Mesenchymal stem cell (in vitro differentiated cells and primary cell): ENCODE measurements at regions not wholly inside any gene's neighbourhood (a gene's known extent, or its start where the extent isn't known, plus 50 kb on each side); places are given as distances from the start of the nearest gene placed in this dataset.
"Not testable (repeated sequence)": the region's sequence is repeated elsewhere in the genome, so short reads cannot be mapped to it uniquely, and the experiment has no call there.

ENCODE experiments used
- DNase-seq: peaks from one replicate; pipeline ENCODE4 v3.0.0-alpha.2; 2013
- H2AFZ ChIP-seq: one replicate; pipeline ENCODE4 v1.6.1; 2013; ENCODE audit warnings: low read depth, mild to moderate bottlenecking, control low read depth, inconsistent platforms, low read length, moderate library complexity
- H2AK5ac ChIP-seq: 2 replicates; pipeline ENCODE4 v1.6.1; 2013; ENCODE audit warnings: low read length, moderate library complexity, mild to moderate bottlenecking, inconsistent platforms; ENCODE audit not compliant: severe bottlenecking
- H2BK120ac ChIP-seq: one replicate; pipeline ENCODE4 v1.6.1; 2013; ENCODE audit warnings: low read depth, mild to moderate bottlenecking, inconsistent platforms, low read length, moderate library complexity
- H2BK12ac ChIP-seq, 2 experiments: one replicate each; pipeline ENCODE4 v1.6.1; 2013; ENCODE audit warnings: inconsistent platforms in 2 of 2, low read length in 2 of 2, mild to moderate bottlenecking in 2 of 2, moderate library complexity in 2 of 2, control low read depth in 1 of 2
- H2BK15ac ChIP-seq: one replicate; pipeline ENCODE4 v1.6.1; 2013; ENCODE audit warnings: mild to moderate bottlenecking, low read depth, inconsistent platforms; ENCODE audit not compliant: poor library complexity, severe bottlenecking
- H2BK5ac ChIP-seq: 2 replicates; pipeline ENCODE4 v1.6.1; 2013; ENCODE audit warnings: low read depth, mild to moderate bottlenecking, low read length, control low read depth, inconsistent platforms; ENCODE audit not compliant: poor library complexity, severe bottlenecking
- H3K14ac ChIP-seq, 2 experiments: one replicate each; pipeline ENCODE4 v1.6.1; 2013; ENCODE audit warnings: inconsistent platforms in 2 of 2, low read length in 2 of 2, control low read depth in 1 of 2, mild to moderate bottlenecking in 1 of 2, moderate library complexity in 1 of 2
- H3K18ac ChIP-seq, 2 experiments: one replicate each; pipeline ENCODE4 v1.6.1; 2013; ENCODE audit warnings: inconsistent platforms in 2 of 2, low read length in 2 of 2, control low read depth in 1 of 2, low read depth in 1 of 2, mild to moderate bottlenecking in 1 of 2
- H3K23ac ChIP-seq, 2 experiments: one replicate each; pipeline ENCODE4 v1.6.1; 2013; ENCODE audit warnings: inconsistent platforms in 2 of 2, low read length in 2 of 2, mild to moderate bottlenecking in 2 of 2, moderate library complexity in 2 of 2, control low read depth in 1 of 2
- H3K27ac ChIP-seq: 2 replicates; pipeline ENCODE4 v1.5.1; 2013; ENCODE audit warnings: mild to moderate bottlenecking, moderate library complexity, low read length, control low read depth, inconsistent platforms; ENCODE audit not compliant: poor library complexity, severe bottlenecking
- H3K27me3 ChIP-seq, 2 experiments: 2 replicates each; pipeline versions ENCODE4 v1.6.1 to v1.7.0; 2013; ENCODE audit warnings: low read length in 2 of 2, mild to moderate bottlenecking in 2 of 2, moderate library complexity in 2 of 2, control low read depth in 1 of 2, inconsistent platforms in 1 of 2; ENCODE audit not compliant: control insufficient read depth in 1 of 2, insufficient read depth in 1 of 2
- H3K36me3 ChIP-seq, 2 experiments: 2 replicates each; pipeline versions ENCODE4 v1.6.1 to v1.7.0; 2013; ENCODE audit warnings: low read length in 2 of 2, control low read depth in 1 of 2, inconsistent platforms in 1 of 2, low read depth in 1 of 2, mild to moderate bottlenecking in 1 of 2; ENCODE audit not compliant: insufficient read depth in 2 of 2, control insufficient read depth in 1 of 2
- H3K4ac ChIP-seq, 2 experiments: one replicate each; pipeline ENCODE4 v1.6.1; 2013; ENCODE audit warnings: inconsistent platforms in 2 of 2, low read length in 2 of 2, mild to moderate bottlenecking in 2 of 2, moderate library complexity in 2 of 2, control low read depth in 1 of 2, low read depth in 1 of 2
- H3K4me1 ChIP-seq: 2 replicates; pipeline ENCODE4 v1.6.1; 2013; ENCODE audit warnings: low read depth, low read length, control low read depth; ENCODE audit not compliant: control insufficient read depth, insufficient read depth
- H3K4me2 ChIP-seq: 2 replicates; pipeline ENCODE4 v1.6.1; 2013; ENCODE audit warnings: low read length, mild to moderate bottlenecking, inconsistent platforms; ENCODE audit not compliant: poor library complexity, severe bottlenecking
- H3K4me3 ChIP-seq, 2 experiments: 2 replicates each; pipeline versions ENCODE4 v1.5.1 to v1.7.0; 2013; ENCODE audit warnings: low read length in 2 of 2, mild to moderate bottlenecking in 2 of 2, control low read depth in 1 of 2, low read depth in 1 of 2; ENCODE audit not compliant: insufficient read depth in 1 of 2
- H3K79me1 ChIP-seq: replicated peaks from 2 replicates; pipeline ENCODE4 v1.6.1; 2013; ENCODE audit warnings: mild to moderate bottlenecking, control low read depth, low read length, inconsistent platforms; ENCODE audit not compliant: poor library complexity, severe bottlenecking
- H3K9ac ChIP-seq: 2 replicates; pipeline ENCODE4 v1.7.0; 2013; ENCODE audit warnings: mild to moderate bottlenecking, low read length, moderate library complexity
- H3K9me3 ChIP-seq: 2 replicates; pipeline ENCODE4 v1.7.0; 2013; ENCODE audit warnings: mild to moderate bottlenecking, low read length; ENCODE audit not compliant: control insufficient read depth
- H4K8ac ChIP-seq: one replicate; pipeline ENCODE4 v1.6.1; 2013; ENCODE audit warnings: inconsistent platforms, mild to moderate bottlenecking, low read length, moderate library complexity
- H4K91ac ChIP-seq: one replicate; pipeline ENCODE4 v1.6.1; 2013; ENCODE audit warnings: mild to moderate bottlenecking, low read length, inconsistent platforms
- WGBS: methylation state at CpG from one replicate; pipeline ENCODE4 v1.1.7; 2013; ENCODE audit warnings: mixed read lengths; 5-methylcytosine and 5-hydroxymethylcytosine counted together

DNA sequence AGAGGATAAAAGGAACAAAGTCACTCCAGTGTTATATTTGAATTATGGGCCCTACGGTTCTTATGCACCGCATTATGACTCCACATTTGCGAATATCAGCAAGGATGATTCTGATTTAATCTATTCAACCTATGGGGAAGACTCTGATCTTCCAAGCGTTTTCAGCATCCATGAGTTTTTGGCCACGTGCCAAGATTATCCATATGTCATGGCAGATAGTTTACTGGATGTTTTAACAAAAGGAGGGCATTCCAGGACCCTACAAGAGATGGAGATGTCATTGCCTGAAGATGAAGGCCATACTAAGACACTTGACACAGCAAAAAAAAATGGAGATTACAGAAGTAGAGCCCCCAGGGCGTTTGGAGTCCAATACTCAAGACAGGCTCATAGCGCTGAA, 113.4 kb downstream of the IL12A start:
- not testable (repeated sequence) for H2BK120ac ChIP-seq, H2BK5ac ChIP-seq, H3K79me1 ChIP-seq, H3K27ac ChIP-seq, H2AFZ ChIP-seq, H3K9me3 ChIP-seq, H3K9ac ChIP-seq, H3K4me2 ChIP-seq, H2BK15ac ChIP-seq, H2BK12ac ChIP-seq, H3K4ac ChIP-seq, H3K14ac ChIP-seq, H3K4me3 ChIP-seq, H3K27me3 ChIP-seq, H4K8ac ChIP-seq, DNase-seq, H3K4me1 ChIP-seq, H4K91ac ChIP-seq, H2AK5ac ChIP-seq, H3K18ac ChIP-seq, H3K36me3 ChIP-seq, H3K23ac ChIP-seq
- 93% methylated on average over 7 of the region's 7 CpGs for WGBS

DNA sequence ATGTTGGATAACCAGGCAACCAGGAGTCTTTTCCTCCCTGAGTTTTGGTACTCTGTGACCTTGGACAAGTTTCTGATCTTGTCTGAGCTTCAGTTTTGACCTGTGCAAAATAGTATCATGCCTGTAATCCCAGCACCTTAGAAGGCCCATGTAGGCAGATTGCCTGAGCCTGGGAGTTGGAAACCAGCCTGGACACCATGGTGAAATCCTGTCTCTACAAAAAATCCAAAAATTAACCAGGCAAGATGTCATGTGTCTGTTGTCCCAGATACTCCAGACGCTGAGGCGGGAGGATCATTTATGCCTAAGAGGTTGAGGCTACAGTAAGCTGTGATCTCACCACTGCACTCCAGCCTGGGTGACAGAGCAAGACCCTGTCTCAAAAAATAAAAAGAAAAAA, 114.8 kb downstream of the IL12A start:
- no peak overlapping the region for H3K18ac ChIP-seq
- DNase-seq: no peak
- H3K4me1 ChIP-seq: peaks cover 5% of the 10 kb centered on the region
- no peak overlapping the region for H2BK5ac ChIP-seq
- H3K4ac ChIP-seq: no peak overlapping the region
- H2AK5ac ChIP-seq: no peak overlapping the region
- WGBS: 96% methylated on average over 2 of the region's 2 CpGs
- H4K8ac ChIP-seq: no peak overlapping the region
- no peak overlapping the region for H3K27ac ChIP-seq
- no peak overlapping the region for H2BK120ac ChIP-seq
- no peaks in the 10 kb centered on the region for H3K79me1 ChIP-seq
- H3K36me3 ChIP-seq: no peaks in the 10 kb centered on the region
- no peak overlapping the region for H3K4me2 ChIP-seq
- H3K4me3 ChIP-seq: no peak overlapping the region
- H4K91ac ChIP-seq: no peak overlapping the region
- no peak overlapping the region for H3K9ac ChIP-seq
- no peaks in the 10 kb centered on the region for H3K9me3 ChIP-seq
- no peak overlapping the region for H3K23ac ChIP-seq
- H3K27me3 ChIP-seq: peaks cover 0 to 6% of the 10 kb centered on the region in 2 experiments
- no peak overlapping the region for H3K14ac ChIP-seq
- no peak overlapping the region for H2BK15ac ChIP-seq
- H2BK12ac ChIP-seq: no peak overlapping the region
- H2AFZ ChIP-seq: no peak overlapping the region

DNA sequence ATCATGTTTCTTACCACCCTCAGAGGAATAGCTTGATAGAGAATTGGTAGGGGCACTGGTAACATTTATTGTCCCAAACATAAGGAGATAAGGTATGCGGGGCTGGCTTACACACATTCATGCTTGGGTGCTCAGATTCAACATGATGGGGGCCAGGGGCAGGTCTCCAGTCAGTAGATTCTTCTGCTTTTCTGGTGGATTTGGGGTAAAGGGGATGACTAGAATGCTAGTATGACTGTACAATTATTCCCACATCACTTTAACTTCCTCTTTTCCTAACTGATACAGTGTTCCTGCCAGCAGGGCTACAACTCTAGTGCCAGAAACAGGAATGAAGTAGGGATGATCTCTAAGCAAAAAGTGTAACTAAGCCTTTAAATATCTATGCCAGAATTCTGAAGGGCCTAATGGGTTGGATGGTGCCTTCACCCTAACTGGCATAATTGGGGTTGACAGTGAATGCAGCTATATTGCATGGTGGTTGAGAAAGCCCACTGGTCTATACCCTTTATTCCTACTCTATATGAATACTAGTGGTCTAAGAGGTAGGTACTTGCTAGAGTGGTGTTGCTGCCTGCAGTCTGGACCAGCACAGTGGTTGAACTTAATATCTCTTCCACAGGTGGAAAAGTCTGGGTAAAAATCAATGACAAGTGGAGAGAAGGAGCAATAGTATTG, 117.4 kb downstream of the IL12A start:
- H3K79me1 ChIP-seq: no peaks in the 10 kb centered on the region
- no peak overlapping the region for H2BK15ac ChIP-seq
- H3K4me2 ChIP-seq: no peak overlapping the region
- H3K18ac ChIP-seq: no peak overlapping the region
- H3K23ac ChIP-seq: no peak overlapping the region
- no peak overlapping the region for H2AFZ ChIP-seq
- no peak overlapping the region for H2BK12ac ChIP-seq
- H2BK120ac ChIP-seq: no peak overlapping the region
- H2BK5ac ChIP-seq: no peak overlapping the region
- no peaks in the 10 kb centered on the region for H3K4me1 ChIP-seq
- no peak overlapping the region for H4K91ac ChIP-seq
- H4K8ac ChIP-seq: no peak overlapping the region
- no peak overlapping the region for H3K4me3 ChIP-seq
- H3K27me3 ChIP-seq: no peaks in the 10 kb centered on the region
- H3K14ac ChIP-seq: no peak overlapping the region
- no peaks in the 10 kb centered on the region for H3K36me3 ChIP-seq
- no peak overlapping the region for H2AK5ac ChIP-seq
- no peak for DNase-seq
- no peak overlapping the region for H3K9ac ChIP-seq
- no peaks in the 10 kb centered on the region for H3K9me3 ChIP-seq
- H3K4ac ChIP-seq: no peak overlapping the region
- 83% methylated on average over 1 of the region's 1 CpG for WGBS
- no peak overlapping the region for H3K27ac ChIP-seq

DNA sequence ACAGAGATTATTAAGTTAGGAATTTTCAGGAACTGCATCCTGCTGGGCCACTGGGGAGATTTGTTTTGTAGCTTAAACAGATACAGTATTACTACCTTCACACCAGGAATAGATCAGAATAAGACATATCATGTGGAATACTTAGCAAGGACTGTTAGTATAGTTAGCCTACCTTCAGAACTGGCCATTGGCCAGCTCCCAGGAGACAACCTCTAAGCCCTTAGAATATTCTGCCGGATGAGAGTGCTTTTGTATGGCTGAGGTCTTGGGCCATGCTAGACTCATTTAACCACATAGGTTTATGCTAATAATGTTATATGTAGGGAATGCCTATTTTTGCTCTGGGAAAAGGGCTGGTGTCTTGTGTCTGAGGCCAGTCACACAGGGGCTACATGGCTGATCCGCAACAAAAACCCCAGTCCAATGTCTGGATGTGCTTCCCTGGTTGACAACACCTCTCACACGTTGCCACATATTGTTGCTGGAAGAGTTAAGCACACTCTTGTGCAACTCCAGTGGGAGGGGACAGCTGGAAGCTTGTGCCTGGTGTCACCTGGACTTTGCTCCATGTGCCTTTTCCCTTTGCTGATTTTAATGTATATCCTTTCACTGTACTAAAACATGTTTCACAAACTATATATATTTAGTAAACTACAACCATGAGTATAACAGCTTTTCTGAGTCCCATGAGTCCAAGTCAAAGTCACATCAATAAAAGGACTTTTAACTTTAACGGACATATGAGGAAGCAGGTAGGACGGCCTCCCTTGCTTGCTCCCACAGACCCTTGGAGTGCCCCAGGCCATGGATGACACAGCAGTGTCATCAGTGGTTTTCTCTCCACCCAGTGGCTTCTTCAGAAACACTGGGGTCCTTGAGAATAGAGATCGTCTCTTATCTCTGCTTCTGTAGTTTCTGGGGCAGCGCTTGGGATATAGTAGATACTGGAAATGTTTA, 118.0 kb upstream of the C3orf80 start:
- H3K14ac ChIP-seq: no peak overlapping the region
- H3K18ac ChIP-seq: no peak overlapping the region
- H2BK5ac ChIP-seq: no peak overlapping the region
- H3K23ac ChIP-seq: no peak overlapping the region
- H3K4me2 ChIP-seq: no peak overlapping the region
- no peak overlapping the region for H3K27ac ChIP-seq
- no peaks in the 10 kb centered on the region for H3K27me3 ChIP-seq
- H3K9me3 ChIP-seq: no peaks in the 10 kb centered on the region
- DNase-seq: no peak
- no peaks in the 10 kb centered on the region for H3K36me3 ChIP-seq
- no peaks in the 10 kb centered on the region for H3K79me1 ChIP-seq
- H4K91ac ChIP-seq: no peak overlapping the region
- no peak overlapping the region for H2BK120ac ChIP-seq
- no peak overlapping the region for H2BK15ac ChIP-seq
- no peak overlapping the region for H3K4ac ChIP-seq
- H3K4me3 ChIP-seq: no peak overlapping the region
- H2BK12ac ChIP-seq: no peak overlapping the region
- no peak overlapping the region for H2AK5ac ChIP-seq
- H2AFZ ChIP-seq: no peak overlapping the region
- no peak overlapping the region for H4K8ac ChIP-seq
- WGBS: 90% methylated on average over 6 of the region's 7 CpGs
- no peaks in the 10 kb centered on the region for H3K4me1 ChIP-seq
- no peak overlapping the region for H3K9ac ChIP-seq
